HG02610 (cell line): ENCODE measurements at regions not wholly inside any gene's neighbourhood (a gene's known extent, or its start where the extent isn't known, plus 50 kb on each side); places are given as distances from the start of the nearest gene placed in this dataset.

Source experiments
- ATAC-seq: cut with Tn5 transposase; IDR thresholded peaks from one replicate; pipeline ENCODE4 v1.9.1; 2021; ENCODE audit warnings: mild to moderate bottlenecking, moderate library complexity; ENCODE audit not compliant: unreplicated experiment

DNA sequence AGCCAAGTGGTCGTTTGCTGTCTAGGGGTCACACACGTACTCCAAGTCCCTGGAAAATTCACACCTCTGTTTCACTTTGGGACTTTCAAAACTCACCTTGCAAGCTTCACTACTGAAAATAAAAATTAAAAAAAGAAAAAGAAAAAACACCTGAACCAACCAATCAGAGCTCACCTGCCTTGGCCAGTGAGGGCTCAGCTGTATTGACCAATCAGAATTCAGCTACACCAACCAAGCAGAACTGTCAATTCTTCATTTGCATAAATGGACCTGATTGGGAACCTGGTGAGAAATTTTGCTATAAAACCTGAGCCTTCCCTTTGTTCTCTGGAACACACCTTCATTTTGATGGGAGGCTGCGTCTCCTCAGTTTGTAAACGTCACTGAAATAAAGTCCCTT lies 176.4 kb downstream of the TTC32 start:
- ATAC-seq = no peak

- ATAC-seq = no peak
These were observed 178.8 kb downstream of the TTC32 start for GRCh38 chr2:19723021-19723420.

DNA sequence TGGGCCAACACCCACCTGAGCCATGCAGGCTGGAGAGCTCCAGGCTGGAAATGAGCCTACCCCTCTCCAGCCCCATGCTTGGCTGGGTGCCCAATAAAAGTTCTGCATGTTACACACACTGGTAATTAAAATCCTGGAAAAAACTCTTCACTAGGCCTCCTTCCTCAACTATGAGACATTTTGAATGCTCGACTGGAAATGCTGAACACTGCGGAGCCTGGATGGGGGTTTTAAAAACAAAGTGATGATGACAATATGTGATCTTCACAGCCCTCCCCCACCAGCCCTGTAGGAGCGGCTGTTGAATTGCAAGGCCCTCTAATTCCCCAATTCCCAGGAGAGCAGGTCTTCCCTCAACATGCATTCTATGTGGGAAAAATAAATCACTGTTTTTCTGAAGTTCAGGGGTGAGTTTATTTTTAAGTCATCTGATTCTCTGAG lies 179.2 kb downstream of the TTC32 start:
- ATAC-seq = no peak

GRCh38 chr2:19720306-19720705 lies 181.5 kb downstream of the TTC32 start:
- ATAC-seq = no peak

DNA sequence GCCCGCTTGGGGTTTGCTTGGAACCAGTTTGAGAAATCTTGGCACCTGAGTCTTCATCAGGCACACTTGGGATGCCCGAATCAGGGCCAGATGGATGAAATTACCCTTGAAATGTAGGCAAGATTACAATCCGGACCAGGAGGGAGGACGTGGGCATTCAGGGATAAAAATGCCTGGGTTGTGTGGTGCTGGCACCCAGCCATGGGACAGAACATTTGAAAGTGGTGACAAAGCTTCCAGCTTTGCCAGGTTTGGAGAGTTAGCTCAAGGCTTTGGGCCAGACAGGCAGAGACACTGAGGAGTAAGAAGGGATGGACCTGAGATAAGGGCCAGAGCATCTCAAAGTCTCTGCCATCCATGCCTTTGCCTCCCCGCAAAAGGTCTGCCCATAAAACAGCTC lies 182.2 kb downstream of the TTC32 start:
- no peak for ATAC-seq

DNA sequence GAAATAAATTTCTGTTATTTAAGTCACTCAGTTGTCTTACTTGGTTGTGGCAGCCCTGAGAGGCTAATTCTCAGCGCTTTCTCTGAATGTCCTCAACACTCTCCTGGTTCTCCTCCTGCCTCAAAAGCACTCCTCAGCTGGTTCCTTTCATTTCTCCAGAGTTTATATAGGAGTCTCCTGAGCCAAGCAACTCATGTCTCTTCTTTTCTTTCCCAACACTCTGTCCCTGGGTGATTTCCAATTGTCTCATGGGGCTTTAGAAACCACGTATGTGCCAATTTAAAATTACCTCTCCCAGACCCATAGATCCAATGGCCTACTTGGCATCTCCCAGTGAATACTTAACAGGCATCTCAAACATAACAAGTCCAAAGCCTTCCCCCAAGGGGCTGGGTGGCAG lies 184.3 kb downstream of the TTC32 start:
- ATAC-seq = no peak

DNA sequence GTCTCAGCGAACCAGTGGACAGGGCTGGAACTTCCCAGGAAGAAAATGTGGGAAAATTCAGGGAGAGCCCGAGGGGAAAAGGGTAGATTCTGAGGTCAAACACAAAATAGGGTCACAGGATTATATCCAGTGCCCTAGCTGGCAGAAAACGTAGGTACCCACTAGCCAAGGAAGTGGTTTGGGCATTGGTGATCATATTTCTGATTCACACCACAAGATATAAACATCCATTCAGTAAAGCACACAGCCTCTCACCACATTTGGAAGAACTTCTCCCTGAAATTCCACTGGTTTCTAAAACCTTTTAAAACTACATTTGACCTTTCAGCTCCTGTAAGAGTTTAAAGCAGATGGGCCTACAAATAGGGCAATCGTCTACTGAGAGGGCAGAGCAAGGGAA lies 186.9 kb downstream of the TTC32 start:
- no peak for ATAC-seq

- ATAC-seq = no peak
These were observed 188.9 kb downstream of the TTC32 start for GRCh38 chr2:19712850-19713249.

- no peak for ATAC-seq
These were observed 190.1 kb downstream of the TTC32 start for GRCh38 chr2:19711470-19712372.

GRCh38 chr2:19710230-19710629 lies 191.6 kb downstream of the TTC32 start:
- no peak for ATAC-seq

GRCh38 chr2:19709553-19709952 lies 192.2 kb downstream of the TTC32 start:
- ATAC-seq = no peak

GRCh38 chr2:19708776-19709175 lies 193.0 kb downstream of the TTC32 start:
- no peak for ATAC-seq

GRCh38 chr2:19706332-19706731 lies 195.5 kb downstream of the TTC32 start:
- ATAC-seq = no peak

DNA sequence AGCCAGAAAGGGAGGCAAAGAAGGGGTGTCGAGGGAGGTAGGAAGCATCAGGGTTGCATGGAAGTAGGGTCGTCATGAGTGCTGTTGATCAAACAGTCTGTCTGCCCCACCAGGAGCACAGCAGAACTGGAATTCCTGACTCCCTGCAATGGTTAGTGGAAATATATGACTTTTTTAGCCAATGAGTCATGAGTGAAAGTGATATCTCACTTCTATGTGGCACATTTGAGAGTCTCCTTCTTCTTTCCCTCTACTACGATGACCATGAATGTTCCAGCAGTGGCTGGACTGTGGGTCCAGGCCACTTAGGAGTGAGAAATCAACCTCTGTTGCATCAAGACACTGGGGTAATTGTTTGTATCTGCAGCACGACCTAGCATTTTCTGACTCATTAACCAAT lies 199.5 kb downstream of the TTC32 start:
- no peak for ATAC-seq

- no peak for ATAC-seq
These were observed 200.8 kb downstream of the TTC32 start for GRCh38 chr2:19700861-19701585.

GRCh38 chr2:19697131-19697530 lies 204.7 kb downstream of the TTC32 start:
- no peak for ATAC-seq

GRCh38 chr2:19695706-19696105 lies 206.1 kb downstream of the TTC32 start:
- no peak for ATAC-seq

GRCh38 chr2:19691892-19692291 lies 209.9 kb downstream of the TTC32 start:
- no peak for ATAC-seq

DNA sequence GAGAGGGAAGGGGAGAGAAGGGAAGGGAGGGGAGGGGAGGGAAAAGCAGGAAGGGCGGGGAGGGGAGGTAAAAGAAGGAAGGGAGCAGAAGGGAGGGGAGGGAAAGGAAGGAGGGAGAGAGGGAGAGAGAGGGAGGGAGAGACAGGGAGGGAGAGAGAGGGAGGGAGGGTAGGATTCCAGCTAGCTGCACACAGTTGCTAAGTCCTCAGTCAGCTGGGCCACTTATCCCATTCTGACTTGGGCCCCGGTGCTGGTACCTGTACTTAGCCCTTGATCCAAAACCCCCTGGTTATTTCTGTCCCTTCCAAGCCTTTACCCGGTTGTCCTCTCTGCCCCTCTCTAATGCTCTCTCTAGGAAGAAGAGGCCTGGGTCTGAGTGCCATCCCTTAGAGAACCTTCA lies 211.4 kb downstream of the TTC32 start:
- ATAC-seq = no peak

DNA sequence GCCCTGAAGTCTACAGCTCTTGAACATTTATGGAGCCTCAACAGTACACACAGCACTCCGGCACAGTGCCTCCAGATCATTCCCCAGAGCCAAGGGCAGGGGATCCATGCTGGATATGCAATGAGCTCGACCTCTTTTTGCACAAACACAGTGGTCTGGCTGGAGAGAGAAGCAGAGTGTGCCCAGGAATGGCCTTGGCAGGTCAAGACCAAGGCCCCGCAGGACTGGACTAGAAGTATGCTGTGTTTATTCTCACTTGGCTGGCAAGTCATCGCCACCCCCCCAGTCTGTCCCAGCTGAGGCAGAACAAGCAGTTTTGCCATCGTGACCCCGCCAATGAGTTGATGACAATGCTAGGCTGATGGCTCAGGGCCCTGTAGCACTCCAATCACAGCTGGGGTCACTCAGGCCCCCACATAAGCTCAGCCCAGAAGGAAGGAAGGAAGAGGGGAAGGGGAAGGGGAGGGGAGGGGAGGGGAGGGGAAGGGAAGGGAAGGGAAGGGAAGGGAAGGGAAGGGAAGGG lies 212.1 kb downstream of the TTC32 start:
- ATAC-seq = no peak

- no peak for ATAC-seq
These were observed 213.7 kb downstream of the TTC32 start for GRCh38 chr2:19688059-19688458.
